PC-3 (cell line): ENCODE measurements at regions not wholly inside any gene's neighbourhood (a gene's known extent, or its start where the extent isn't known, plus 50 kb on each side); places are given as distances from the start of the nearest gene placed in this dataset.

Experiments
- ATAC-seq: fragments of 200-7000 bp; cut with Tn5 transposase; 2 replicates; pipeline ENCODE4 v1.9.1; 2020; ENCODE audit warnings: mild to moderate bottlenecking, moderate library complexity
- BruUV-seq: library from RNA; stranded (reverse); fragments of 400-500 nt; replicated peaks from 2 replicates; lab custom pipeline; 2021; lab: Mats Ljungman, UMichigan
- CTCF ChIA-PET: fragments of 300-600 bp; sonication (Branson Sonifier 250); formaldehyde crosslinking; loops from one replicate; lab custom pipeline; 2022; ENCODE audit warnings: antibody characterized with exemption; lab: Charles Lee
- POLR2A ChIA-PET: fragments of 300-600 bp; sonication (Branson Sonifier 250); formaldehyde crosslinking; loops from one replicate; lab custom pipeline; 2022; ENCODE audit warnings: antibody characterized with exemption; ENCODE audit not compliant: unreplicated experiment; lab: Charles Lee
- DNase-seq: peaks from one replicate; pipeline ENCODE4 v3.0.0-alpha.2; 2015
- H2AFZ ChIP-seq: fragments of 300-600 bp; sonication (generic); 2 replicates; pipeline ENCODE4 v1.6.0; 2016; ENCODE audit warnings: antibody characterized with exemption, low read length
- H3F3A ChIP-seq: fragments of 300-600 bp; sonication (generic); one replicate; pipeline ENCODE4 v1.6.0; 2017; ENCODE audit warnings: antibody characterized with exemption, low read length, control low read depth, mild to moderate bottlenecking; ENCODE audit not compliant: unreplicated experiment
- H3K27ac ChIP-seq: fragments of 300-600 bp; sonication (generic); 2 replicates; pipeline ENCODE4 v1.5.1; 2016; ENCODE audit warnings: mild to moderate bottlenecking, low read length
- H3K27me3 ChIP-seq: fragments of 300-600 bp; sonication (generic); 2 replicates; pipeline ENCODE4 v1.6.1; 2016; ENCODE audit warnings: low read length, mixed read lengths
- H3K36me3 ChIP-seq: fragments of 300-600 bp; sonication (generic); 2 replicates; pipeline ENCODE4 v1.6.1; 2016; ENCODE audit warnings: low read depth, mixed run types, low read length, mixed read lengths
- H3K4me1 ChIP-seq: fragments of 300-600 bp; sonication (generic); 2 replicates; pipeline ENCODE4 v1.5.1; 2016; ENCODE audit warnings: low read length; ENCODE audit not compliant: insufficient read depth
- H3K4me2 ChIP-seq: fragments of 300-600 bp; sonication (generic); 2 replicates; pipeline ENCODE4 v1.6.0; 2016; ENCODE audit warnings: low read length
- H3K4me3 ChIP-seq: fragments of 300-600 bp; sonication (generic); 2 replicates; pipeline ENCODE4 v1.5.1; 2016; ENCODE audit warnings: mild to moderate bottlenecking, low read length, mixed read lengths
- H3K79me2 ChIP-seq: fragments of 300-600 bp; sonication (generic); 2 replicates; pipeline ENCODE4 v1.6.1; 2017; ENCODE audit warnings: low read length, mixed read lengths
- H3K9ac ChIP-seq: fragments of 300-600 bp; sonication (generic); 2 replicates; pipeline ENCODE4 v1.6.0; 2016; ENCODE audit warnings: mild to moderate bottlenecking, low read length
- H3K9me2 ChIP-seq: fragments of 300-600 bp; sonication (generic); replicated peaks from 2 replicates; pipeline ENCODE4 v1.6.1; 2016; ENCODE audit warnings: mixed run types, low read length, mixed read lengths
- H3K9me3 ChIP-seq: fragments of 300-600 bp; sonication (generic); 2 replicates; pipeline ENCODE4 v1.6.1; 2016; ENCODE audit warnings: low read length, mixed read lengths
- H4K20me1 ChIP-seq: fragments of 300-600 bp; sonication (generic); 2 replicates; pipeline ENCODE4 v1.6.1; 2016; ENCODE audit warnings: low read length, mixed read lengths
- CTCF ChIP-seq: fragments of 300-600 bp; sonication (generic); conservative IDR thresholded peaks from 2 replicates; pipeline ENCODE4 v1.5.1; 2017; ENCODE audit warnings: antibody characterized with exemption, low read depth, mild to moderate bottlenecking, low read length
- EZH2 ChIP-seq: fragments of 300-600 bp; sonication (generic); IDR thresholded peaks from one replicate; pipeline ENCODE4 v1.6.1; 2017; ENCODE audit warnings: antibody characterized with exemption, mild to moderate bottlenecking, low read length; ENCODE audit not compliant: unreplicated experiment
- EZH2phosphoT487 ChIP-seq: fragments of 300-600 bp; sonication (generic); IDR thresholded peaks from 2 replicates; pipeline ENCODE4 v1.6.1; 2018; ENCODE audit warnings: mild to moderate bottlenecking, antibody characterized with exemption, low read length, borderline replicate concordance
- intact Hi-C: fragments of 100-400 bp; cut with micrococcal nuclease; formaldehyde crosslinking; loops from 2 replicates; pipeline ENCODE4 v1.9.0; 2023

GRCh38 chr2:7910752-7911151 lies 771.1 kb upstream of the ID2 start:
- BruUV-seq: no TSS peak
- Histone ChIP-seq H4K20me1 (no peaks in the 10 kb centered on the region), H3K9ac (no peak overlapping the region), H3K4me1 (no peaks in the 10 kb centered on the region), H3K27me3 (no peaks in the 10 kb centered on the region), H3K27ac (no peak overlapping the region), H3K79me2 (no peaks in the 10 kb centered on the region), H2AFZ (no peak overlapping the region), H3K4me3 (no peak overlapping the region), H3F3A (no peaks in the 10 kb centered on the region), H3K4me2 (no peak overlapping the region), H3K36me3 (no peaks in the 10 kb centered on the region), H3K9me3 (no peaks in the 10 kb centered on the region), H3K9me2 (no peaks in the 10 kb centered on the region)
- TF ChIP-seq EZH2phosphoT487: no peak
- no peak for TF ChIP-seq EZH2
- TF ChIP-seq CTCF: no peak
- intact Hi-C loops: no loop called here
- ChIA-PET POLR2A (no interaction called here), CTCF (no interaction called here)
- ATAC-seq: no peak
- no peak for DNase-seq

GRCh38 chr2:7911196-7911595 lies 770.7 kb upstream of the ID2 start:
- no peaks in the 10 kb centered on the region for H3K4me1 ChIP-seq
- H3K36me3 ChIP-seq: no peaks in the 10 kb centered on the region
- H3K9me3 ChIP-seq: no peaks in the 10 kb centered on the region
- no peak overlapping the region for H3K9ac ChIP-seq
- DNase-seq (no peak), ATAC-seq (no peak)
- no peaks in the 10 kb centered on the region for H4K20me1 ChIP-seq
- H3F3A ChIP-seq: no peaks in the 10 kb centered on the region
- H3K4me3 ChIP-seq: no peak overlapping the region
- intact Hi-C loops: no loop called here
- H3K4me2 ChIP-seq: no peak overlapping the region
- POLR2A ChIA-PET: no interaction called here
- no TSS peak for BruUV-seq
- CTCF ChIA-PET: no interaction called here
- H3K27ac ChIP-seq: no peak overlapping the region
- no peaks in the 10 kb centered on the region for H3K79me2 ChIP-seq
- no peaks in the 10 kb centered on the region for H3K27me3 ChIP-seq
- H3K9me2 ChIP-seq: no peaks in the 10 kb centered on the region
- no peak overlapping the region for H2AFZ ChIP-seq
- TF ChIP-seq CTCF (no peak), EZH2phosphoT487 (no peak), EZH2 (no peak)

GRCh38 chr2:7913974-7914373 lies 767.9 kb upstream of the ID2 start:
- TF ChIP-seq CTCF (no peak), EZH2 (no peak), EZH2phosphoT487 (no peak)
- H3F3A ChIP-seq: no peaks in the 10 kb centered on the region
- H3K4me2 ChIP-seq: no peak overlapping the region
- H3K9me3 ChIP-seq: no peaks in the 10 kb centered on the region
- intact Hi-C loops: no loop called here
- no peak overlapping the region for H3K9ac ChIP-seq
- H3K36me3 ChIP-seq: no peaks in the 10 kb centered on the region
- H3K9me2 ChIP-seq: no peaks in the 10 kb centered on the region
- no TSS peak for BruUV-seq
- no peaks in the 10 kb centered on the region for H3K79me2 ChIP-seq
- no peak for DNase-seq
- no peak overlapping the region for H3K27ac ChIP-seq
- H3K4me3 ChIP-seq: no peak overlapping the region
- ATAC-seq: no peak
- H2AFZ ChIP-seq: no peak overlapping the region
- no peaks in the 10 kb centered on the region for H3K4me1 ChIP-seq
- CTCF ChIA-PET: no interaction called here
- POLR2A ChIA-PET: no interaction called here
- no peaks in the 10 kb centered on the region for H3K27me3 ChIP-seq
- no peaks in the 10 kb centered on the region for H4K20me1 ChIP-seq
